ENCODE measurements at regions not wholly inside any gene's neighbourhood (a gene's known extent, or its start where the extent isn't known, plus 50 kb on each side); places are given as distances from the start of the nearest gene placed in this dataset.
"Not testable (repeated sequence)": the region's sequence is repeated elsewhere in the genome, so short reads cannot be mapped to it uniquely, and the experiment has no call there.

DNA sequence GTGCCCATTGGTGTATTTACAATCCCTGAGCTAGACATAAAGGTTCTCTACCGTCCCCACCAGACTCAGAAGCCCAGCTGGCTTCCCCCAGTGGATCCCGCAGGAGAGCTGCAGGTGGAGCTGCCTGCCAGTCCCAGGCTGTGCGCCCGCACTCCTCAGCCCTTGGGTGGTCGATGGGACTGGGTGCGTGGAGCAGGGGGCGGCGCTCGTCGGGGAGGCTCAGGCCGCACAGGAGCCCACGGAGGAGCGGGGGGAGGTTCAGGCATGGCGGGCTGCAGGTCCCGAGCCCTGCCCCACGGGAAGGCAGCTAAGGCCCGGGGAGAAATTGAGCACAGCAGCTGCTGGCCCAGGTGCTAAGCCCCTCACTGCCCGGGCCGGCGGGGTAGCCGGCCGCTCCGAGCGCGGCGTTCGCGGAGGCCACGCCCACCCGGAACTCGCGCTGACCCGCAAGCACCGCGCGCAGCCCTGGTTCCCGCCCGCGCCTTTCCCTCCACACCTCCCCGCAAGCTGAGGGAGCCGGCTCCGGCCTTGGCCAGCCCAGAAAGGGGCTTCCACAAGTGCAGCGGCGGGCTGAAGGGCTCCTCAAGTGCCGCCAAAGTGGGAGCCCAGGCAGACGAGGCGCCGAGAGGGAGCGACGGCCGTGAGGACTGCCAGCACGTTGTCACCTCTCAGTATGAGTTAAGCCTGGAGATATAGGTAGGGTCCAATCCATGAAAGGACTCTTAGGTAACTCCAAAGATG, 136.7 kb downstream of the HAO1 start:
- H3K9me1 ChIP-seq (ENCODE audit: insufficient read depth, low read length); intact Hi-C loops (cut with micrococcal nuclease); H3K4ac ChIP-seq (ENCODE audit: low read depth, low read length); H2BK5ac ChIP-seq (ENCODE audit: low read depth, low read length, poor library complexity, severe bottlenecking); H3K4me2 ChIP-seq (ENCODE audit: low read depth, low read length); BruUV-seq (replicated peaks); in situ Hi-C loops (cut with MboI; ENCODE audit: low sequenced_read_pairs); H2BK15ac ChIP-seq (ENCODE audit: low read depth, low read length); H4K5ac ChIP-seq (ENCODE audit: low read depth, low read length); H2AK9ac ChIP-seq (replicated peaks; ENCODE audit: low read depth, low read length, poor library complexity); H2AFZ ChIP-seq (replicated peaks; ENCODE audit: low read length, poor library complexity); H2BK120ac ChIP-seq (ENCODE audit: low read depth, low read length); ATAC-seq (ENCODE audit: low read depth); H3K79me1 ChIP-seq (ENCODE audit: low read depth in 1 of 2, low read length in 2 of 2); H3K14ac ChIP-seq (replicated peaks; ENCODE audit: low read depth, low read length); dilution Hi-C loops (cut with HindIII; ENCODE audit: low sequenced_read_pairs, unreplicated experiment); H2AK5ac ChIP-seq (ENCODE audit: low read depth, low read length); CTCF ChIA-PET; H4K8ac ChIP-seq (ENCODE audit: low read depth in 2 of 2, low read length in 2 of 2); H3K56ac ChIP-seq (ENCODE audit: extremely low read depth, insufficient read depth, low read length); H3K4me1 ChIP-seq (ENCODE audit: control insufficient read depth, insufficient read depth, low read length); H4K20me1 ChIP-seq (ENCODE audit: insufficient read depth, low read length); H3K4me3 ChIP-seq (ENCODE audit: insufficient read depth, low read depth, low read length); H3K36me3 ChIP-seq (ENCODE audit: control insufficient read depth, insufficient read depth, low read length); POLR2A ChIA-PET (ENCODE audit: unreplicated experiment); H3K9me3 ChIP-seq (ENCODE audit: control insufficient read depth, insufficient read depth, low read length); H4K91ac ChIP-seq (ENCODE audit: insufficient read depth, low read depth, low read length); H3K23ac ChIP-seq (ENCODE audit: low read depth, low read length); H3K9ac ChIP-seq (ENCODE audit: low read depth, low read length); H3K27me3 ChIP-seq (ENCODE audit: control insufficient read depth, insufficient read depth, low read length); H3K27ac ChIP-seq (ENCODE audit: insufficient read depth, low read length); H3K18ac ChIP-seq (ENCODE audit: low read depth, low read length); H2BK20ac ChIP-seq (ENCODE audit: low read depth, low read length); DNase-seq: not testable (repeated sequence)
- 53% methylated on average over 10 of the region's 52 CpGs; no CpG with 5 or more reads in 1 of the 2 experiments for WGBS, 2 experiments (ENCODE audit: extremely low coverage in 2 of 2, insufficient read length in 1 of 2)
